Neural cell (in vitro differentiated cells): ENCODE measurements at regions not wholly inside any gene's neighbourhood (a gene's known extent, or its start where the extent isn't known, plus 50 kb on each side); places are given as distances from the start of the nearest gene placed in this dataset.

Experiments
- H2AFZ ChIP-seq: fragments of 200-600, 300-800 bp; sonication (generic), shearing (Covaris generic); 2 replicates; pipeline ENCODE4 v1.6.0; 2014; ENCODE audit warnings: low read depth, mild to moderate bottlenecking, antibody characterized with exemption, low read length, moderate library complexity
- H3F3A ChIP-seq: fragments of 200-600 bp; shearing (Covaris generic); 2 replicates; pipeline ENCODE4 v1.6.1; 2016; ENCODE audit warnings: mild to moderate bottlenecking, moderate library complexity, mixed read lengths, antibody characterized with exemption, low read length; ENCODE audit not compliant: insufficient read depth, poor library complexity, severe bottlenecking
- H3K27ac ChIP-seq: fragments of 200-600, 300-800 bp; sonication (generic), shearing (Covaris generic); 2 replicates; pipeline ENCODE4 v1.5.1; 2014; ENCODE audit warnings: mild to moderate bottlenecking, low read length, moderate library complexity
- H3K27me3 ChIP-seq: fragments of 300-800, 200-600 bp; sonication (generic), shearing (Covaris generic); 2 replicates; pipeline ENCODE4 v1.6.0; 2014; ENCODE audit warnings: mild to moderate bottlenecking, low read depth, low read length, moderate library complexity; ENCODE audit not compliant: insufficient read depth
- H3K36me3 ChIP-seq: fragments of 300-800, 200-600 bp; sonication (generic), shearing (Covaris generic); 2 replicates; pipeline ENCODE4 v1.5.1; 2014; ENCODE audit warnings: mild to moderate bottlenecking, antibody characterized with exemption, low read length, moderate library complexity; ENCODE audit not compliant: insufficient read depth
- H3K4me2 ChIP-seq: fragments of 300-800, 200-600 bp; sonication (generic), shearing (Covaris generic); 2 replicates; pipeline ENCODE4 v1.6.0; 2014; ENCODE audit warnings: mild to moderate bottlenecking, low read length
- H3K4me3 ChIP-seq: fragments of 300-800, 200-600 bp; sonication (generic), shearing (Covaris generic); 2 replicates; pipeline ENCODE4 v1.5.1; 2014; ENCODE audit warnings: mild to moderate bottlenecking, low read length, moderate library complexity
- H3K79me2 ChIP-seq: fragments of 200-600 bp; shearing (Covaris generic); replicated peaks from 2 replicates; pipeline ENCODE4 v1.6.0; 2014; ENCODE audit warnings: mild to moderate bottlenecking, low read length, moderate library complexity; ENCODE audit not compliant: insufficient read depth
- H3K9ac ChIP-seq: fragments of 300-800, 200-600 bp; sonication (generic), shearing (Covaris generic); 2 replicates; pipeline ENCODE4 v1.6.1; 2016; ENCODE audit warnings: mild to moderate bottlenecking, low read length, mixed read lengths
- H3K9me2 ChIP-seq: fragments of 200-600 bp; shearing (Covaris generic); 2 replicates; pipeline ENCODE4 v1.6.1; 2016; ENCODE audit warnings: mild to moderate bottlenecking, low read length, mixed read lengths; ENCODE audit not compliant: insufficient read depth
- H3K9me3 ChIP-seq: fragments of 200-600, 300-800 bp; sonication (generic), shearing (Covaris generic); 2 replicates; pipeline ENCODE4 v1.6.1; 2016; ENCODE audit warnings: mild to moderate bottlenecking, mixed run types, low read length, moderate library complexity, mixed read lengths
- H4K20me1 ChIP-seq: fragments of 200-600 bp; shearing (Covaris generic); 2 replicates; pipeline ENCODE4 v1.6.1; 2016; ENCODE audit warnings: mild to moderate bottlenecking, mixed run types; ENCODE audit not compliant: insufficient read depth
- CTCF ChIP-seq: fragments of 450-650 bp; IDR thresholded peaks from 2 replicates; pipeline ENCODE4 v1.5.1; 2014; ENCODE audit warnings: antibody characterized with exemption, mild to moderate bottlenecking, moderate library complexity; ENCODE audit not compliant: poor library complexity, severe bottlenecking
- EP300 ChIP-seq: fragments of 450-650 bp; conservative IDR thresholded peaks from 2 replicates; pipeline ENCODE4 v1.6.1; 2014; ENCODE audit warnings: antibody characterized with exemption, mild to moderate bottlenecking, moderate library complexity; ENCODE audit not compliant: poor library complexity, severe bottlenecking
- EZH2 ChIP-seq: fragments of 200-600, 300-800 bp; shearing (Covaris generic), sonication (generic); IDR thresholded peaks from 2 replicates; pipeline ENCODE4 v1.6.1; 2014; ENCODE audit warnings: antibody characterized with exemption, low read length, borderline replicate concordance, mild to moderate bottlenecking; ENCODE audit not compliant: insufficient read depth, poor library complexity, severe bottlenecking
- MXI1 ChIP-seq: fragments of 450-650 bp; conservative IDR thresholded peaks from 2 replicates; pipeline ENCODE4 v1.6.1; 2014; ENCODE audit warnings: antibody characterized with exemption, mild to moderate bottlenecking; ENCODE audit not compliant: poor library complexity, severe bottlenecking
- POLR2AphosphoS5 ChIP-seq: IDR thresholded peaks from 2 replicates; pipeline ENCODE4 v1.6.1; 2012
- RAD21 ChIP-seq: fragments of 450-650 bp; conservative IDR thresholded peaks from 2 replicates; pipeline ENCODE4 v1.6.1; 2014; ENCODE audit warnings: antibody characterized with exemption, mild to moderate bottlenecking, moderate library complexity
- REST ChIP-seq: IDR thresholded peaks from 2 replicates; pipeline ENCODE4 v1.6.1; 2012; ENCODE audit warnings: borderline replicate concordance
- SMC3 ChIP-seq: fragments of 450-650 bp; conservative IDR thresholded peaks from 2 replicates; pipeline ENCODE4 v1.6.1; 2014; ENCODE audit warnings: antibody characterized with exemption, mild to moderate bottlenecking, moderate library complexity; ENCODE audit not compliant: poor library complexity
- TAF1 ChIP-seq: IDR thresholded peaks from 2 replicates; pipeline ENCODE4 v1.6.1; 2012; ENCODE audit warnings: low read depth

GRCh38 chr18:66317243-66318090, 286.4 kb downstream of the CDH19 start:
- H3K9me3 ChIP-seq, result no peaks in the 10 kb centered on the region
- no peaks in the 10 kb centered on the region for H3K36me3 ChIP-seq
- TF ChIP-seq SMC3 (no peak), RAD21 (no peak), POLR2AphosphoS5 (no peak), EZH2 (no peak), CTCF (no peak), TAF1 (no peak), MXI1 (no peak), EP300 (no peak)
- no peaks in the 10 kb centered on the region for H3K9me2 ChIP-seq
- no peak overlapping the region for H3K9ac ChIP-seq
- no peaks in the 10 kb centered on the region for H3K79me2 ChIP-seq
- no peaks in the 10 kb centered on the region for H3F3A ChIP-seq
- H3K4me3 ChIP-seq, result no peak overlapping the region
- H2AFZ ChIP-seq, result no peak overlapping the region
- H4K20me1 ChIP-seq, result no peaks in the 10 kb centered on the region
- H3K27me3 ChIP-seq, result no peaks in the 10 kb centered on the region
- no peak overlapping the region for H3K4me2 ChIP-seq
- peak overlapping the region; percentile 18 for H3K27ac ChIP-seq

- H3K4me3 ChIP-seq, result no peak overlapping the region
- H3K27me3 ChIP-seq, result no peaks in the 10 kb centered on the region
- no peaks in the 10 kb centered on the region for H3F3A ChIP-seq
- no peaks in the 10 kb centered on the region for H3K9me3 ChIP-seq
- TF ChIP-seq POLR2AphosphoS5, result no peak
- no peak for TF ChIP-seq SMC3
- no peak for TF ChIP-seq REST
- no peak for TF ChIP-seq TAF1
- no peak for TF ChIP-seq RAD21
- no peak for TF ChIP-seq CTCF
- no peak for TF ChIP-seq EP300
- no peak for TF ChIP-seq EZH2
- TF ChIP-seq MXI1, result no peak
- H3K4me2 ChIP-seq, result no peak overlapping the region
- no peak overlapping the region for H3K27ac ChIP-seq
- H4K20me1 ChIP-seq, result no peaks in the 10 kb centered on the region
- no peaks in the 10 kb centered on the region for H3K9me2 ChIP-seq
- H3K36me3 ChIP-seq, result no peaks in the 10 kb centered on the region
- no peaks in the 10 kb centered on the region for H3K79me2 ChIP-seq
- H3K9ac ChIP-seq, result no peak overlapping the region
- H2AFZ ChIP-seq, result no peak overlapping the region
These were observed 287.2 kb downstream of the CDH19 start for GRCh38 chr18:66316701-66317100.
